Liver (tissue), 3 donors: ENCODE measurements at regions not wholly inside any gene's neighbourhood (a gene's known extent, or its start where the extent isn't known, plus 50 kb on each side); places are given as distances from the start of the nearest gene placed in this dataset.

Experiments used
- ATF3 ChIP-seq: IDR thresholded peaks from 2 replicates; pipeline ENCODE4 v1.6.1; 2016; ENCODE audit warnings: antibody characterized with exemption
- CTCF ChIP-seq: fragments of 150-350 bp; IDR thresholded peaks from 2 replicates; pipeline ENCODE4 v1.5.1; 2017; ENCODE audit warnings: improper control_type of control experiment, low read depth, low read length; ENCODE audit not compliant: missing input control
- EGR1 ChIP-seq, 2 donors: IDR thresholded peaks; 2 replicates each; pipeline ENCODE4 v1.6.1; 2016 to 2018; ENCODE audit warnings: antibody characterized with exemption in 2 of 2, low read depth in 2 of 2
- JUND ChIP-seq, 2 donors: IDR thresholded peaks; 2 replicates each; pipeline ENCODE4 v1.6.1; 2016; ENCODE audit warnings: antibody characterized with exemption in 2 of 2
- MAX ChIP-seq: IDR thresholded peaks from 2 replicates; pipeline ENCODE4 v1.6.1; 2016; ENCODE audit warnings: antibody characterized with exemption
- RAD21 ChIP-seq, 2 donors: IDR thresholded peaks; 2 replicates each; pipeline ENCODE4 v1.6.1; 2016; ENCODE audit warnings: antibody characterized with exemption in 2 of 2, mild to moderate bottlenecking in 2 of 2
- REST ChIP-seq: IDR thresholded peaks from 2 replicates; pipeline ENCODE4 v1.6.1; 2016; ENCODE audit warnings: antibody characterized with exemption, mild to moderate bottlenecking
- RXRA ChIP-seq, 2 donors: IDR thresholded peaks; 2 replicates each; pipeline ENCODE4 v1.6.1; 2017 to 2018; ENCODE audit warnings: antibody characterized with exemption in 2 of 2, mild to moderate bottlenecking in 1 of 2
- SP1 ChIP-seq: IDR thresholded peaks from 2 replicates; pipeline ENCODE4 v1.6.1; 2018; ENCODE audit warnings: antibody characterized with exemption, mild to moderate bottlenecking
- TAF1 ChIP-seq: conservative IDR thresholded peaks from 2 replicates; pipeline ENCODE4 v1.6.1; 2016; ENCODE audit warnings: antibody characterized with exemption, mild to moderate bottlenecking
- YY1 ChIP-seq: IDR thresholded peaks from 2 replicates; pipeline ENCODE4 v1.6.1; 2016; ENCODE audit warnings: antibody characterized with exemption, mild to moderate bottlenecking
- ZBTB33 ChIP-seq: IDR thresholded peaks from 2 replicates; pipeline ENCODE4 v1.6.1; 2016; ENCODE audit warnings: antibody characterized with exemption
- donor health status: healthy.
- donor health status: healthy.

- no peak for TF ChIP-seq ZBTB33
- no peak for TF ChIP-seq EGR1 (IDR thresholded peaks at IDR 0.05; ENCODE audit: low read depth in 2 of 2)
- TF ChIP-seq CTCF = no peak
- TF ChIP-seq MAX = no peak
- TF ChIP-seq RAD21 (IDR thresholded peaks at IDR 0.05) = no peak
- TF ChIP-seq REST = no peak
- TF ChIP-seq JUND (IDR thresholded peaks at IDR 0.05) = no peak
- TF ChIP-seq SP1 = no peak
- TF ChIP-seq TAF1 = no peak
- TF ChIP-seq YY1 = no peak
- TF ChIP-seq ATF3 = no peak
- TF ChIP-seq RXRA (IDR thresholded peaks at IDR 0.05) = no peak
Observed at GRCh38 chr9:87140605-87141109, 193.4 kb upstream of the GAS1 start.
